ENCODE measurements at regions not wholly inside any gene's neighbourhood (a gene's known extent, or its start where the extent isn't known, plus 50 kb on each side); places are given as distances from the start of the nearest gene placed in this dataset.

DNA sequence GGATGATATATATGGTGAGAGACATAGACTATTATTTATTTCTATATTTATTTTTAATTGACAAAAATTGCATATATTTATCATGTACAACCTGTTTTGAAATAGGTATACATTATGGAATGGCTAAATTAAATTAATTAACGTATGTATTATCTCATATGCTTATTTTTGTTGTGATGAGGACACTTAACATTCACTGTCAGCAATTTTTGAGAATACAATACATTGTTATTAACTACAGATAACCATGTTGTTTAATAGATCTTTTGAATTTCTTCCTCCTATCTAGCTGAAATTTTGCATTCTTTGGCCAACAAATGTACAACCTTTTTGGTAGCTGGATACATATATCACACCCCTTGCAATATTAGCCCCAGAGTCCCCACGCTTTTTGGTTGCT, 110.7 kb upstream of the CITED2 start:
- TF ChIP-seq, protein P1, sequence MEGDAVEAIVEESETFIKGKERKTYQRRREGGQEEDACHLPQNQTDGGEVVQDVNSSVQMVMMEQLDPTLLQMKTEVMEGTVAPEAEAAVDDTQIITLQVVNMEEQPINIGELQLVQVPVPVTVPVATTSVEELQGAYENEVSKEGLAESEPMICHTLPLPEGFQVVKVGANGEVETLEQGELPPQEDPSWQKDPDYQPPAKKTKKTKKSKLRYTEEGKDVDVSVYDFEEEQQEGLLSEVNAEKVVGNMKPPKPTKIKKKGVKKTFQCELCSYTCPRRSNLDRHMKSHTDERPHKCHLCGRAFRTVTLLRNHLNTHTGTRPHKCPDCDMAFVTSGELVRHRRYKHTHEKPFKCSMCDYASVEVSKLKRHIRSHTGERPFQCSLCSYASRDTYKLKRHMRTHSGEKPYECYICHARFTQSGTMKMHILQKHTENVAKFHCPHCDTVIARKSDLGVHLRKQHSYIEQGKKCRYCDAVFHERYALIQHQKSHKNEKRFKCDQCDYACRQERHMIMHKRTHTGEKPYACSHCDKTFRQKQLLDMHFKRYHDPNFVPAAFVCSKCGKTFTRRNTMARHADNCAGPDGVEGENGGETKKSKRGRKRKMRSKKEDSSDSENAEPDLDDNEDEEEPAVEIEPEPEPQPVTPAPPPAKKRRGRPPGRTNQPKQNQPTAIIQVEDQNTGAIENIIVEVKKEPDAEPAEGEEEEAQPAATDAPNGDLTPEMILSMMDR (IDR thresholded peaks at IDR 0.05; ENCODE audit: low read depth, low read length) = no peak
- TF ChIP-seq POLR2A (IDR thresholded peaks at IDR 0.05; ENCODE audit: extremely low read depth, insufficient read length) = no peak
